Activated T-cell treated with anti-CD3 and anti-CD28 coated beads, Interleukin-2, amount 50 U/mL, for 24 hours (primary cell): ENCODE measurements at regions not wholly inside any gene's neighbourhood (a gene's known extent, or its start where the extent isn't known, plus 50 kb on each side); places are given as distances from the start of the nearest gene placed in this dataset.
A peak's percentile ranks its signal among the peaks of the same experiment; 100 is the strongest.

ENCODE experiments used
- DNase-seq: peaks from one replicate; pipeline ENCODE4 v3.0.0-alpha.2; 2020
- H3K27ac Mint-ChIP-seq: 2 replicates; pipeline ENCODE4 v1.8.0; 2020; ENCODE audit warnings: mild to moderate bottlenecking, mixed read lengths
- H3K27me3 Mint-ChIP-seq: 2 replicates; pipeline ENCODE4 v1.8.0; 2020; ENCODE audit warnings: mixed read lengths
- H3K36me3 Mint-ChIP-seq: 2 replicates; pipeline ENCODE4 v1.8.0; 2020; ENCODE audit warnings: low read depth, mixed read lengths
- H3K4me1 Mint-ChIP-seq: 2 replicates; pipeline ENCODE4 v1.8.0; 2020; ENCODE audit warnings: low read depth, mixed read lengths
- H3K4me3 Mint-ChIP-seq: 2 replicates; pipeline ENCODE4 v1.8.0; 2020; ENCODE audit warnings: mild to moderate bottlenecking, moderate library complexity, mixed read lengths
- H3K9me3 Mint-ChIP-seq: 2 replicates; pipeline ENCODE4 v1.8.0; 2020; ENCODE audit warnings: mixed read lengths

DNA sequence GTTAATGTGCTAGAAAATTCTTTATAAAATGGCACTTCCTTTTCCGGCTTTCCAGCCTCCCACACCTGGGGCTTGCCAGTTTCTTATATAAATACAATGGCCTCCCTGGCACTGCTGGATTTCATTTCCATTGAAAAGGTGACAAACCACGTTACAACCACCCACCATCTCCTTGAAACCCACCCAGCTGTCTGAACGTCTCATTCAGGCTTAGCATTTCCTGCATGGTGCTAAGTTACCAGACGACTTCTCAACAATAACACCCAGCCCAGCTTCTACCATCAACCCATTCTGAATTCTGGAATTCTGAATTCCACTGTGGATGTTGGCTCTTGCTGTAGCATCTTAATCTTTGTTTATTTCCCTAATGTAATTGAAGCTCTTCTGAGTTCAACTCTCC lies 499.8 kb upstream of the CELF2 start:
- peaks cover 43% of the 10 kb centered on the region for H3K27me3 Mint-ChIP-seq
- H3K9me3 Mint-ChIP-seq: no peaks in the 10 kb centered on the region
- no peak overlapping the region for H3K4me3 Mint-ChIP-seq
- H3K27ac Mint-ChIP-seq: no peak overlapping the region
- no peak for DNase-seq
- peaks cover 12% of the 10 kb centered on the region for H3K4me1 Mint-ChIP-seq
- no peaks in the 10 kb centered on the region for H3K36me3 Mint-ChIP-seq

DNA sequence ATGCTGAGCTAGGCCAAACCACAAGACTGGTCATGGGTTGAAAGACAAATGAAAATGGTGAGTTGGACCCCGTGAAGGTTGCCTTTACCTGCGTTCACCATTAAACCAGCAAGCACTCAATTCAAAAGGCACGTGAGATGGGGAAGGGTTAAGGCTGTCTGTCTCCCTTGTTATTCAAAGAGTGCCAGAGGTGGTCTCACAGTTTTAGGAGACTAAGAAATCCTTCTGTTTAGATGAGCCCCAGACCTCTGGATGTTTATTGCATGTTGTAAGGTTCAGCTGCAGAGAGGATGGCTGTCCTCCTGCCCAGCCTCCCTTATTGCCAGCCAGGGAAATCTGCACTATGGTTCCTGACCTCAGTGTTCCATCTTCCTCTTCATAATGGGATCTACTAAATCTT lies 498.0 kb upstream of the CELF2 start:
- Mint-ChIP-seq H3K27ac (no peak overlapping the region), H3K27me3 (peaks cover 41% of the 10 kb centered on the region), H3K4me1 (peaks cover 12% of the 10 kb centered on the region), H3K9me3 (no peaks in the 10 kb centered on the region), H3K36me3 (no peaks in the 10 kb centered on the region), H3K4me3 (no peak overlapping the region)
- no peak for DNase-seq

DNA sequence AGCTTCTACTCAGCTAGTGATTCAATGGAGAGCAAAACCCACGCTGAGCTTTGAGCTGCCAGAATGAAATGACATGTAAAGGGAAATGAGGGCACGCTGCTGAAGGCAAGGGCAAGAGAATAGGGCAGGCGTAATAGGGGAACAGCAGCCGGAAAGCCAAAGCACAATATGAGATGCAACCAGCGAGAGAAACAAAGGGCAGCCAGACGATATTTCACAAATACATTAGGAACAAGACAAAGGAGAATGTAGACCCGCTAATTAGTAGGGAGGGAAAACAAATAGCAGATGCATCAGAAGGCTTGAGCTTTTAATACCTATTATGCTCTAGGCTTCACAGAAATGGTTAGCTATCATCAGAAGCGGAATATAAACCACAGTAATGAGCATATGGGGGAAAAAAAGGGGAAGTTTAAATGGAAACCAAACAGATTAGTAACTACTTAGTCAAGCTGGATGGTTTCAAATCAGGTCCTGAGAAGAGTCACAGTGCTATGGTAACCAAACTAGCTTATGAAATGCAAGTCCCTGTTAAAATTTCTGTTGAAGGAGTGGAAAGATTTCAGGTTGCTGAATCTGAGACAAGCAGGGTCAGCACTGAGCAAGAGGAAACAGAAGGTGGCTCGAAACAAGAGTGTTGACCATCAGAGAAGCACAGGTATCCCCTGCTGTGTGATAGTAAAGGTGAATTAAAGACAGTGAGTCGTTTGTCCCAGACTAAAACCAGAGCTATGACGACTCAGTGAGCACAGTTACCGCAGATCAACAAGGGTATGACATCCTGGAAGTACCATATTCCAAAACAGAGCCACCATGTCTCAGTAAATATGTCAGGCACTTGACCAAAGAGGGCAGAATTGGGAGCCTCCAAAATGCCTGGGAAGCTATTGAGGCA lies 496.9 kb upstream of the CELF2 start:
- no peaks in the 10 kb centered on the region for H3K9me3 Mint-ChIP-seq
- peaks cover 42% of the 10 kb centered on the region for H3K27me3 Mint-ChIP-seq
- H3K4me3 Mint-ChIP-seq: no peak overlapping the region
- H3K36me3 Mint-ChIP-seq: no peaks in the 10 kb centered on the region
- no peak for DNase-seq
- peaks cover 12% of the 10 kb centered on the region for H3K4me1 Mint-ChIP-seq
- H3K27ac Mint-ChIP-seq: peak overlapping the region; percentile 78

DNA sequence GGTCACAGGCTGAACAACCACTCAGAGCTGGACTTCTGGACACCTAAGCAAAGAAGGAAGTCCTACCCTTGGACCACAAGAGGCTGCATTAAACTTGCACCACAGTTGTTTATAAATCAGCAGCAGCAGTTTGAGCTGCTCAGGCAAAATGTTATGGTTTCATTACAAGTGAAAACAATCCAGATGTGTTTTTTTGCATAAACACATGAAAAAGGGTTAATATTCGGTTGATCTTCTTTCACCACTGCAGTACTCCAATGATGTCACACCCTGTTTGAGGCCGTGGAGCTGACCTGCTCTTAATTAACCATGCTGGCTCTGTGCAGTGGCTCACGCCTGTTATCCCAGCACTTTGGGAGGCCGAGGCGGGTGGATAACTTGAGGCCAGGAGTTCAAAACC lies 490.8 kb upstream of the CELF2 start:
- H3K9me3 Mint-ChIP-seq: no peaks in the 10 kb centered on the region
- H3K4me1 Mint-ChIP-seq: no peaks in the 10 kb centered on the region

DNA sequence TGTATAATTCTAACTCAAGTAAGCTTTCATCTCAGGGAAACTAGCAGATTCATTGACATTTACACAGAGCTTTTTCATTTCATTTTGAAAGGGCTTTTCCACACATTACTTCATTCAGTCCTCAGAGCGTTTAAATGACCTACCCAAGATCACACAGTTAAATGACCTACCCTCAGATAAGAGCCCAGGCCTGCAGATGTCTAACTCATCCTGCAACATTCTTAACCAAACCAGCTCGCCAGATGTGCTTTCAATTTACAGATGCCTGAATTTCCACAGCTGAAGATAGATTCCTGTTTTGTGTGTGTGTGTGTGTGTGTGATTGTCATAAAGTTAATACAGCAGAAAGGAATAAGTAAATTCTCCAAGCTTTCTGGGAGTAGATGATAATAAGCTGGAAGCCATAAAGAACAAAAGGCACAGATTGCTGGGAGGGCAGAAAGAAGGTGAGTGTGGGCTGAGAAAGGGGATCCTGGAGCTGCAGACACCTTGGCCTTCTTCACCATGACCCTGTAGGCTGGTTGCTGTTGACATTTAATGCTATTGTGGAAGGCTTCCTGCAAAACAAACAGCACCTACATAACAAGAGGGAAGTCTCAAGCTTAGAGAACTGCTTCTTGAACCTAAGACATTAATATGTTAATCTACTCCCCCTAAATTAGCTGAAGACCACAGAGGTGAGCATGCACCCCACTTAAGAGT lies 489.7 kb upstream of the CELF2 start:
- Mint-ChIP-seq H3K36me3 (no peaks in the 10 kb centered on the region), H3K9me3 (no peaks in the 10 kb centered on the region), H3K27me3 (peaks cover 23% of the 10 kb centered on the region), H3K4me1 (no peaks in the 10 kb centered on the region), H3K4me3 (no peak overlapping the region), H3K27ac (no peak overlapping the region)
- DNase-seq: no peak

More for the DNA sequence above, 490.8 kb upstream of the CELF2 start:
- Mint-ChIP-seq H3K27ac (no peak overlapping the region), H3K36me3 (no peaks in the 10 kb centered on the region), H3K27me3 (peaks cover 21% of the 10 kb centered on the region), H3K4me3 (no peak overlapping the region)
- no peak for DNase-seq

DNA sequence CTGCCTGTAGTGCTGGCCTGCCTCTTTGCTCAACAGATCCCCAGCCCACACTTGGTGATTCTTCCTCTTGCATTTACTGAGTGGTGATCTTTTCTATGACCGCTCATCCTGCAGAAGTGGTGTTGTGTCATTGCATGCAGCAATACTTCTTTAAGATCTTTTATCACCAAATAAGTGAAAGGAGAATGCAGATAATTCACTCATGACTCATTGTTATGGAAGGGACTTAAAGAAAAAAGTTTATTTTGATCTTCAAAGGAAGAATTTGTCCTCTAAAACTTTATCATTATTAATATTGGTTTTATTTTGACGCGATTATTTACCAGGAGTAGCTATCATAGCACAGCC lies 489.1 kb upstream of the CELF2 start:
- no peak overlapping the region for H3K4me3 Mint-ChIP-seq
- DNase-seq: no peak

DNA sequence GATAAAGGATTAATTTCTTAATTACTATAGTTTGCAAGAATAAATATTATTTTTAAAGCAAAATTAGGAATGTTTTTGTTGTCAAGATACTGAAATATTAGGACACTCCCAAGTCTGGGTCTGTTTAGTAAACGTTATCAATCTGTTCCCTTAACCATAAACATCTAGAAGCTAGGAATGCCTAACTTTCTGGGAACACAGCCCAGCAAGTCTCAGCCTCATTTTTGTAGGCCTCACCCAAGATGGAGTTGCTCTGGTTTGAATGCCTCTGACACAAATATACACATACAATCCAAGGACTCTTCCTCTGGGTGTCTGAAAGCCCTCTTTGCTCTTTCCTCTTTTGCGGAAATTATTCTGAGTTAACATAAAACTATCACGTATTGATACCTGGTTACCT lies 487.4 kb upstream of the CELF2 start:
- no peak overlapping the region for H3K4me3 Mint-ChIP-seq
- no peaks in the 10 kb centered on the region for H3K4me1 Mint-ChIP-seq
- no peaks in the 10 kb centered on the region for H3K9me3 Mint-ChIP-seq
- peaks cover 20% of the 10 kb centered on the region for H3K27me3 Mint-ChIP-seq
- no peaks in the 10 kb centered on the region for H3K36me3 Mint-ChIP-seq
- no peak for DNase-seq
- H3K27ac Mint-ChIP-seq: no peak overlapping the region

More for the DNA sequence above, 489.1 kb upstream of the CELF2 start:
- Mint-ChIP-seq H3K4me1 (no peaks in the 10 kb centered on the region), H3K36me3 (no peaks in the 10 kb centered on the region), H3K27ac (no peak overlapping the region), H3K27me3 (peaks cover 26% of the 10 kb centered on the region), H3K9me3 (no peaks in the 10 kb centered on the region)

DNA sequence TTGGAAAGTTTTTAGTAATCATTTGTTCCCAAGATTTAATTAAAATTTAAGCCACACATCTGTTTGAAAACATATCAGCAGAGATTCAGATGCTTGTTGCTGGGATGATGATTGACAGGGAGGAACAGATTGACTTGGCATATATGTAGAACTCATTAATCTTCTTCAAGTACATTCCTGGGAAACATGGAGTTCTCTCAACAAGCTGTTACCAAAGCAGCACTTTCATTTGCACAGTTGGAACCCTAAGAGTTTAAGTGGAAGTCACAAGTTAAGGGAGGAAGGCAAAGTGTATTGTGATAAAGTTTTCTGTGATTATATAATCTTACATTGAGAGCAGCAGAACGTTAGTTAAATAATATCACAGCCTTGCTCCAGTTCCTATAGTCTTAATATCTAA lies 485.4 kb upstream of the CELF2 start:
- Mint-ChIP-seq H3K36me3 (no peaks in the 10 kb centered on the region), H3K27me3 (peaks cover 24% of the 10 kb centered on the region), H3K4me1 (no peaks in the 10 kb centered on the region), H3K9me3 (no peaks in the 10 kb centered on the region), H3K27ac (no peak overlapping the region), H3K4me3 (no peak overlapping the region)
- DNase-seq: no peak

DNA sequence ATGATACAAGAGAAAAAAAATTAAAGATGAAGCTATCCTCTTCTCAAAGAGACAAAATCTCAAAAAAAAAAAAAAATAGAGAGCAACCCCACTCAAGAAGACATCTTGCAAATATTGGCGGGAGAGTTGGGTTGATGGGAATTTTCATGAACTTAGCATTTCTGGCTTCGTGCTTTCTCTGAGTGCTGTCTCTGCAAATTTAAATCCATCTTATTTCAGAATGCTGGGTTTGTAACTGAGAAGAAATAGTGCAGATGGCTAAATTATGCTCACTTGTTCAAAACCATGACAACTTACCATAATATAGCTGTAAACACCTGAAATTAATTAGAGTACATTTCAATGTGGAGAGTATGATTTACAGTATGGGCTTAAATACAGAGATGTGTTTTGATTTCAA lies 484.8 kb upstream of the CELF2 start:
- Mint-ChIP-seq H3K4me3 (no peak overlapping the region), H3K36me3 (no peaks in the 10 kb centered on the region), H3K4me1 (no peaks in the 10 kb centered on the region), H3K27me3 (peaks cover 24% of the 10 kb centered on the region), H3K27ac (no peak overlapping the region), H3K9me3 (no peaks in the 10 kb centered on the region)
- no peak for DNase-seq

DNA sequence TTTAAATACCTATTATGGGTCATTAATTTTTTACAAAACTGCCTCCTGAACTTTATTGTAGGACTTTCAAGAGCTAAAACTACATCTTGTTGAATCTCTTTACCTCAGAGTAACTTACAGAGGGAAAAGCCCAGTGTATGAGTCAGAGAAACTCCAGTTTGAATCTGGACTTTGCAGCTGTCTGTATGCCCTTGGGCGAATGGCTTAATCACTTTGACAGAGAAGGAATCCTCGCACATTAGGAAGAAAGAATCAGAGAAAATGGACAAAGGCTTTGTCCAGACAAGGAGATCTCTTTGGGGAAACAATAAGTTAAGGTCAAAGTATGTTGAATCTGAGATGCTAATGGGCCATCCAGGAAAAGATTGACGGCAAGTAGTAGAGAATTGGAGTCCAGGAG lies 484.2 kb upstream of the CELF2 start:
- H3K4me3 Mint-ChIP-seq: no peak overlapping the region
- H3K36me3 Mint-ChIP-seq: no peaks in the 10 kb centered on the region
- H3K4me1 Mint-ChIP-seq: no peaks in the 10 kb centered on the region
- H3K9me3 Mint-ChIP-seq: no peaks in the 10 kb centered on the region
- peaks cover 24% of the 10 kb centered on the region for H3K27me3 Mint-ChIP-seq
- no peak overlapping the region for H3K27ac Mint-ChIP-seq
- no peak for DNase-seq

DNA sequence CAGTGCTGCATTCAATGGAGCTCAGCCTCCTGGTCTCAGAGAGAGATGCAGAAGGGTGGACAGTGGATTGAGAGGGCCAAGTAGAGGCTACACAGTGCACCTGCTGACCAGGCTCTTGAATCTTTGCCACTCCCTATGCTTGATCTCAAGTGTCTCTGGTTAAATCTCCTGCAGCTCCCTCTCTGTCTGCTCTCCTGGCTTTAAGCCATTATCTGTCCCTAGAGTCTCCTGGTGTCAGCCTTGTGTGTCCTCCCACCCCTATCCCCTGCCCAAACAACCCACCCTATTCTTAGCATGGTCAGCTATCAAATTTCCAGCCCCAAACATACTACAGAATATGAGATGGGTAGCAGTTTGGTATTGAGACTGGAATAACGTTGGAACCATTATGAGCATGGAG lies 479.3 kb upstream of the CELF2 start:
- Mint-ChIP-seq H3K27ac (no peak overlapping the region), H3K4me1 (no peaks in the 10 kb centered on the region), H3K4me3 (no peak overlapping the region), H3K36me3 (no peaks in the 10 kb centered on the region), H3K9me3 (no peaks in the 10 kb centered on the region), H3K27me3 (peaks cover 37% of the 10 kb centered on the region)
- DNase-seq: no peak

DNA sequence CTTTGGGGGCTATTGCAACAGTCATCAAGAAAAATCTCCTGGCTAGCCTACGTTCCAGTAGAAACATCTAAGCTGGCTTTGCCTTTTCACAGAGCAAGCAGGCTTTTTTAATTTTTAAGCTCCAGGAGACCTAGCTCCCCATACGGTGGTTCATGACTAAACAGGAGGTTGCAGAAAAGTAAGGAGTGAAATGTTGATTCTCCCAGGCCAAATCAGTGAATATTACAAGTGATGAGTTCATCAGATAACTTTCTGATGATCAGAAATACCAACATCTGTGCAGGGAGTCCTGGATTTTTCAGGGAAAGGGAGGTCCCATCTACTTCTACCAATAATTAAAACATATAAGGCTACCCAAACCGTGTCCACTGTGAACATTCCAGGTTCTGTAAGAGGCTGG lies 477.3 kb upstream of the CELF2 start:
- Mint-ChIP-seq H3K36me3 (no peaks in the 10 kb centered on the region), H3K27me3 (peaks cover 42% of the 10 kb centered on the region), H3K9me3 (no peaks in the 10 kb centered on the region), H3K27ac (no peak overlapping the region), H3K4me1 (no peaks in the 10 kb centered on the region), H3K4me3 (no peak overlapping the region)
- DNase-seq: no peak

DNA sequence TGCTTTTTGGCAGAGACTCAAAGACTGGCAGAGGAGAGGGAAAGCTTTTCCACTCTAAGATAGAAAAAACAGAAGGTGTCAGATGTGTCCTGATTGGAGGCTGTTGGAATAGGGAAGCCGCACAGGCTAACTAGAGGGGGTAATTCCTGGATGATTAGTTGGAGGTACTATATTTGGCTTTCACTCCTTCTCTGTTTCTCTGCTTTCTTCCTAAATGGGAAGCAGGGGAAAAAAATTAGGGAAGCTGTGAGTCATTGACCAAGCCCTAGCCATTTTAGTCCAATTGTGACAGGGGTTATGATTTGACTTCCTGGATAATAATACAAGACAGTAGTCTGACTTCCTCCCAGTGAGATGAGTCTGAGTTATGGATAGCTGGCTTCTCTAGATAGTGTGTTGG lies 475.2 kb upstream of the CELF2 start:
- peaks cover 36% of the 10 kb centered on the region for H3K27me3 Mint-ChIP-seq
- no peak overlapping the region for H3K27ac Mint-ChIP-seq
- DNase-seq: no peak
- no peaks in the 10 kb centered on the region for H3K4me1 Mint-ChIP-seq
- no peaks in the 10 kb centered on the region for H3K9me3 Mint-ChIP-seq
- H3K4me3 Mint-ChIP-seq: no peak overlapping the region
- no peaks in the 10 kb centered on the region for H3K36me3 Mint-ChIP-seq

DNA sequence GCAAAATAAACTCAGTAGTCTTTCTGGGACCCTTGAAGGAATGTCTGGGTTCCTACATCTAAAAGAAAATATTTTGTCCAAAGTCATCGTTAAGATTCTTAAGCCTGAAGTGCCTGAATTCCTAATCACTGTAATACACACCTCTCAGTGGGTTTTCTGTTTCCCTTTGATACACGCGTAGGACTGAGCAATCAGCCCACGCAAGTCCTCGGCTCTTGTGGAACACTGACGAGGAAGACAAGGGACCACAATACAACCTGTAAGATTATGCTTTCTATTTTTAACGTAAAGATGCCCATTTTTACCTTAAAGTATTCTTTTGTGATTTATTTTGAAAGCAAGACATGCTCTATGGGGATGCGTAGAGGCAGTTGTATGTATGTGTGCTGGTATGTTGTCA lies 472.8 kb upstream of the CELF2 start:
- Mint-ChIP-seq H3K36me3 (no peaks in the 10 kb centered on the region), H3K4me3 (no peak overlapping the region), H3K4me1 (no peaks in the 10 kb centered on the region), H3K9me3 (no peaks in the 10 kb centered on the region), H3K27ac (no peak overlapping the region), H3K27me3 (peaks cover 30% of the 10 kb centered on the region)
- DNase-seq: no peak

DNA sequence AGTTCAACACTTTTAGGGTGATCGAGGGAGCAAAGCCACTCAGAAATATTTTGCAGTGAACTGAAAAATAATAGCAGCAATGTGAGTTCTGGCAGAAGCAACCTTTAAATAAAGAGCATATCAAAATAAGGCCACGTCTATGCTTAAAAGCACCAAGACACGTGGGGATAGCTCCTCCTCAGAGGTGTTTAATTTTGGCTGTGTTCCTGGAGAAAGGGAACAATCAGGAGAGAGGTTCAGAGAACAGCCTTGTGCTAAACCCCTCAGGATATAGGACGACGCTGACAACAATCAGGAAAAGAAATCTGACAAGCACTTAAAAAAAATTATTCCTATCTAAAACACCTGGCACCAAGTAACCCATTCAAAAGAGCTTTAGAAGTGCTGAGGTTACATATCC lies 471.9 kb upstream of the CELF2 start:
- no peak for DNase-seq
- Mint-ChIP-seq H3K4me3 (no peak overlapping the region), H3K36me3 (no peaks in the 10 kb centered on the region), H3K9me3 (no peaks in the 10 kb centered on the region), H3K4me1 (no peaks in the 10 kb centered on the region), H3K27ac (no peak overlapping the region), H3K27me3 (peaks cover 25% of the 10 kb centered on the region)
